ENCODE measurements at regions not wholly inside any gene's neighbourhood (a gene's known extent, or its start where the extent isn't known, plus 50 kb on each side); places are given as distances from the start of the nearest gene placed in this dataset.

GRCh38 chr2:206845877-206846276 lies 80.5 kb downstream of the FASTKD2 start:
- ATAC-seq (no peak), DNase-seq (ENCODE audit: low spot score in 2 of 2) (no peak)
- Mint-ChIP-seq H3K27ac (no peak overlapping the region), H3K9me3 (no peaks in the 10 kb centered on the region), H3K36me3 (no peaks in the 10 kb centered on the region)

GRCh38 chr2:206846331-206846730 lies 80.9 kb downstream of the FASTKD2 start:
- H3K9me3 Mint-ChIP-seq = no peaks in the 10 kb centered on the region
- ATAC-seq = no peak
- DNase-seq (ENCODE audit: low spot score in 2 of 2) = no peak
- no peaks in the 10 kb centered on the region for H3K36me3 Mint-ChIP-seq
- H3K27ac Mint-ChIP-seq = no peak overlapping the region

GRCh38 chr2:206846981-206847834 lies 81.8 kb downstream of the FASTKD2 start:
- ATAC-seq = no peak
- Mint-ChIP-seq H3K9me3 (no peaks in the 10 kb centered on the region), H3K27ac (no peak overlapping the region), H3K36me3 (no peaks in the 10 kb centered on the region)
- DNase-seq (ENCODE audit: low spot score in 2 of 2) = no peak

GRCh38 chr2:206850369-206850768 lies 85.0 kb downstream of the FASTKD2 start:
- no peak overlapping the region for H3K27ac Mint-ChIP-seq
- no peak for DNase-seq (ENCODE audit: low spot score in 2 of 2)
- no peaks in the 10 kb centered on the region for H3K9me3 Mint-ChIP-seq
- ATAC-seq = no peak
- no peaks in the 10 kb centered on the region for H3K36me3 Mint-ChIP-seq

- DNase-seq (ENCODE audit: low spot score in 2 of 2) (no peak), ATAC-seq (no peak)
- Mint-ChIP-seq H3K27ac (no peak overlapping the region), H3K9me3 (no peaks in the 10 kb centered on the region), H3K36me3 (no peaks in the 10 kb centered on the region)
Measured at GRCh38 chr2:206851521-206851920, 86.1 kb downstream of the FASTKD2 start.

- H3K9me3 Mint-ChIP-seq = no peaks in the 10 kb centered on the region
- no peak for ATAC-seq
- no peak overlapping the region for H3K27ac Mint-ChIP-seq
- no peaks in the 10 kb centered on the region for H3K36me3 Mint-ChIP-seq
- DNase-seq (ENCODE audit: low spot score in 2 of 2) = no peak
Measured at GRCh38 chr2:206853915-206854314, 85.4 kb upstream of the CPO start.

GRCh38 chr2:206855585-206856433 lies 83.5 kb upstream of the CPO start:
- Mint-ChIP-seq H3K36me3 (no peaks in the 10 kb centered on the region), H3K27ac (no peak overlapping the region), H3K9me3 (no peaks in the 10 kb centered on the region)
- ATAC-seq = no peak
- DNase-seq (ENCODE audit: low spot score in 2 of 2) = no peak

- DNase-seq (ENCODE audit: low spot score in 2 of 2) (no peak), ATAC-seq (no peak)
- Mint-ChIP-seq H3K9me3 (no peaks in the 10 kb centered on the region), H3K27ac (peak overlapping the region in 1 of 2 donors; percentile 10), H3K36me3 (no peaks in the 10 kb centered on the region)
Measured at GRCh38 chr2:206856513-206856912, 82.8 kb upstream of the CPO start.

GRCh38 chr2:206858687-206859329 lies 80.5 kb upstream of the CPO start:
- H3K36me3 Mint-ChIP-seq = no peaks in the 10 kb centered on the region
- ATAC-seq = peak; percentile 65 to 84
- no peaks in the 10 kb centered on the region for H3K9me3 Mint-ChIP-seq
- peak overlapping the region; percentile 16 to 83 for H3K27ac Mint-ChIP-seq
- DNase-seq (ENCODE audit: low spot score in 2 of 2) = no peak

GRCh38 chr2:206859330-206859739 lies 80.0 kb upstream of the CPO start:
- peak; percentile 77 to 80 for ATAC-seq
- DNase-seq (ENCODE audit: low spot score in 2 of 2) = peak in 1 of 2 donors; percentile 3
- H3K9me3 Mint-ChIP-seq = no peaks in the 10 kb centered on the region
- H3K36me3 Mint-ChIP-seq = no peaks in the 10 kb centered on the region
- H3K27ac Mint-ChIP-seq = peak overlapping the region; percentile 73 to 83

- H3K27ac Mint-ChIP-seq = no peak overlapping the region
- ATAC-seq = no peak
- H3K9me3 Mint-ChIP-seq = no peaks in the 10 kb centered on the region
- no peaks in the 10 kb centered on the region for H3K36me3 Mint-ChIP-seq
- no peak for DNase-seq (ENCODE audit: low spot score in 2 of 2)
Measured at GRCh38 chr2:206863196-206863595, 76.1 kb upstream of the CPO start.

GRCh38 chr2:206863716-206864115 lies 75.6 kb upstream of the CPO start:
- ATAC-seq (no peak), DNase-seq (ENCODE audit: low spot score in 2 of 2) (no peak)
- H3K27ac Mint-ChIP-seq = no peak overlapping the region
- no peaks in the 10 kb centered on the region for H3K9me3 Mint-ChIP-seq
- H3K36me3 Mint-ChIP-seq = no peaks in the 10 kb centered on the region

GRCh38 chr2:206867006-206867405 lies 72.3 kb upstream of the CPO start:
- DNase-seq (ENCODE audit: low spot score in 2 of 2) (no peak), ATAC-seq (peak in 1 of 2 donors; percentile 66)
- no peaks in the 10 kb centered on the region for H3K9me3 Mint-ChIP-seq
- no peak overlapping the region for H3K27ac Mint-ChIP-seq
- no peaks in the 10 kb centered on the region for H3K36me3 Mint-ChIP-seq

- Mint-ChIP-seq H3K9me3 (peaks cover 0 to 4% of the 10 kb centered on the region in 2 donors), H3K36me3 (no peaks in the 10 kb centered on the region), H3K27ac (no peak overlapping the region)
- DNase-seq (ENCODE audit: low spot score in 2 of 2) (no peak), ATAC-seq (no peak)
Measured at GRCh38 chr2:206869824-206870495, 69.4 kb upstream of the CPO start.

GRCh38 chr2:206873423-206873822 lies 65.9 kb upstream of the CPO start:
- Mint-ChIP-seq H3K27ac (no peak overlapping the region), H3K36me3 (no peaks in the 10 kb centered on the region), H3K9me3 (peaks cover 0 to 5% of the 10 kb centered on the region in 2 donors)
- no peak for ATAC-seq
- no peak for DNase-seq (ENCODE audit: low spot score in 2 of 2)

GRCh38 chr2:206875701-206876100 lies 63.6 kb upstream of the CPO start:
- no peak for DNase-seq (ENCODE audit: low spot score in 2 of 2)
- no peak for ATAC-seq
- Mint-ChIP-seq H3K27ac (no peak overlapping the region), H3K9me3 (peaks cover 0 to 5% of the 10 kb centered on the region in 2 donors), H3K36me3 (no peaks in the 10 kb centered on the region)

Measured in activated naive CD4-positive, alpha-beta T cell treated with anti-CD3 and anti-CD28 coated beads, Interleukin-2, amount 50 U/mL, for 72 hours (primary cell).